HFFc6 (cell line): ENCODE measurements at regions not wholly inside any gene's neighbourhood (a gene's known extent, or its start where the extent isn't known, plus 50 kb on each side); places are given as distances from the start of the nearest gene placed in this dataset.

Source experiments
- DNase-seq: peaks from one replicate; pipeline ENCODE4 v3.0.0-alpha.2; 2018
- H3K27ac Mint-ChIP-seq: 2 replicates; pipeline ENCODE4 v1.8.0; 2020; ENCODE audit warnings: mild to moderate bottlenecking, mixed read lengths
- H3K27me3 Mint-ChIP-seq: 2 replicates; pipeline ENCODE4 v1.8.0; 2021; ENCODE audit warnings: mild to moderate bottlenecking, moderate library complexity, mixed read lengths; ENCODE audit not compliant: insufficient read depth
- H3K36me3 Mint-ChIP-seq: 2 replicates; pipeline ENCODE4 v1.8.0; 2021; ENCODE audit warnings: low read depth, mixed read lengths
- H3K4me1 Mint-ChIP-seq: 2 replicates; pipeline ENCODE4 v1.8.0; 2020; ENCODE audit warnings: low read depth, mixed read lengths
- H3K4me3 Mint-ChIP-seq: 2 replicates; pipeline ENCODE4 v1.8.0; 2020; ENCODE audit warnings: mild to moderate bottlenecking, moderate library complexity, mixed read lengths
- H3K9me3 Mint-ChIP-seq: 2 replicates; pipeline ENCODE4 v1.8.0; 2020; ENCODE audit warnings: mild to moderate bottlenecking, mixed read lengths
- TF ChIP-seq, protein P1 (sequence below): fragments of 200-600 bp; sonication (generic); IDR thresholded peaks from 2 replicates; pipeline ENCODE4 v1.5.0; 2021; ENCODE audit warnings: antibody characterized with exemption, mild to moderate bottlenecking

GRCh38 chr13:33891196-33891742 lies 73.3 kb downstream of the RFC3 start:
- TF ChIP-seq, protein P1, sequence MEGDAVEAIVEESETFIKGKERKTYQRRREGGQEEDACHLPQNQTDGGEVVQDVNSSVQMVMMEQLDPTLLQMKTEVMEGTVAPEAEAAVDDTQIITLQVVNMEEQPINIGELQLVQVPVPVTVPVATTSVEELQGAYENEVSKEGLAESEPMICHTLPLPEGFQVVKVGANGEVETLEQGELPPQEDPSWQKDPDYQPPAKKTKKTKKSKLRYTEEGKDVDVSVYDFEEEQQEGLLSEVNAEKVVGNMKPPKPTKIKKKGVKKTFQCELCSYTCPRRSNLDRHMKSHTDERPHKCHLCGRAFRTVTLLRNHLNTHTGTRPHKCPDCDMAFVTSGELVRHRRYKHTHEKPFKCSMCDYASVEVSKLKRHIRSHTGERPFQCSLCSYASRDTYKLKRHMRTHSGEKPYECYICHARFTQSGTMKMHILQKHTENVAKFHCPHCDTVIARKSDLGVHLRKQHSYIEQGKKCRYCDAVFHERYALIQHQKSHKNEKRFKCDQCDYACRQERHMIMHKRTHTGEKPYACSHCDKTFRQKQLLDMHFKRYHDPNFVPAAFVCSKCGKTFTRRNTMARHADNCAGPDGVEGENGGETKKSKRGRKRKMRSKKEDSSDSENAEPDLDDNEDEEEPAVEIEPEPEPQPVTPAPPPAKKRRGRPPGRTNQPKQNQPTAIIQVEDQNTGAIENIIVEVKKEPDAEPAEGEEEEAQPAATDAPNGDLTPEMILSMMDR, result no peak
- H3K4me1 Mint-ChIP-seq, result no peaks in the 10 kb centered on the region
- H3K9me3 Mint-ChIP-seq, result peaks cover 5% of the 10 kb centered on the region; the same call in 1 of the 2 replicates
- H3K4me3 Mint-ChIP-seq, result no peak overlapping the region
- H3K36me3 Mint-ChIP-seq, result no peaks in the 10 kb centered on the region
- no peak overlapping the region for H3K27ac Mint-ChIP-seq
- H3K27me3 Mint-ChIP-seq, result no peaks in the 10 kb centered on the region
- no peak for DNase-seq

GRCh38 chr13:33893559-33893958 lies 75.6 kb downstream of the RFC3 start:
- peaks cover 8% of the 10 kb centered on the region for H3K9me3 Mint-ChIP-seq
- H3K4me3 Mint-ChIP-seq, result no peak overlapping the region
- H3K36me3 Mint-ChIP-seq, result peaks cover 3% of the 10 kb centered on the region
- no peaks in the 10 kb centered on the region for H3K4me1 Mint-ChIP-seq
- TF ChIP-seq, protein P1, result no peak
- DNase-seq, result no peak
- no peaks in the 10 kb centered on the region for H3K27me3 Mint-ChIP-seq
- H3K27ac Mint-ChIP-seq, result no peak overlapping the region

GRCh38 chr13:33904431-33904830 lies 86.5 kb downstream of the RFC3 start:
- no peaks in the 10 kb centered on the region; the same call in 1 of the 2 replicates for H3K36me3 Mint-ChIP-seq
- no peak overlapping the region for H3K4me3 Mint-ChIP-seq
- peaks cover 3% of the 10 kb centered on the region; the same call in 1 of the 2 replicates for H3K9me3 Mint-ChIP-seq
- TF ChIP-seq, protein P1, result no peak
- DNase-seq, result no peak
- H3K4me1 Mint-ChIP-seq, result no peaks in the 10 kb centered on the region
- peaks cover 1% of the 10 kb centered on the region; the same call in 1 of the 2 replicates for H3K27me3 Mint-ChIP-seq
- H3K27ac Mint-ChIP-seq, result no peak overlapping the region

DNA sequence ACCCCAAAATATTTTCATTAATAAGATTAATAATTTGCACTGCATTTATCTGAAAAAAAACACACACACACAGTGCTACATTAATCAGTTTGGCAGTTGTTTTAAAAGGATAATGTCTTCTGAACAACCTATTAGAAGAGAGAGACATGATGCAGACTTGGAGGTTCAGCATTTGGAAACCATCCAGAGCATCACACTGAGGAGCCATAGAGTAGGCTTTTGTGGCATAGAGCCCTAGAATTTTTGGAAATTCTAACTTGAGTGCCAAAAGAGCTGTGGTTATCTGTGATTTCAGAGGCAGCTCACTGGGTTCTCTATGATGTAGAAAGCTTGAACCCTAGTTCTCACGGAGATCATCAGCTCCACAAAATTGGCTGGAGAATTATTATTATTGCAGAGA lies 90.2 kb downstream of the RFC3 start:
- Mint-ChIP-seq H3K4me1 (no peaks in the 10 kb centered on the region), H3K4me3 (no peak overlapping the region), H3K9me3 (no peaks in the 10 kb centered on the region), H3K36me3 (no peaks in the 10 kb centered on the region), H3K27ac (no peak overlapping the region), H3K27me3 (peaks cover 1% of the 10 kb centered on the region)
- TF ChIP-seq, protein P1, result no peak
- no peak for DNase-seq

GRCh38 chr13:33910255-33910654 lies 92.3 kb downstream of the RFC3 start:
- Mint-ChIP-seq H3K36me3 (no peaks in the 10 kb centered on the region), H3K27ac (no peak overlapping the region), H3K4me3 (no peak overlapping the region), H3K9me3 (no peaks in the 10 kb centered on the region), H3K27me3 (no peaks in the 10 kb centered on the region; the same call in 1 of the 2 replicates), H3K4me1 (no peaks in the 10 kb centered on the region)
- TF ChIP-seq, protein P1, result no peak
- DNase-seq, result no peak

DNA sequence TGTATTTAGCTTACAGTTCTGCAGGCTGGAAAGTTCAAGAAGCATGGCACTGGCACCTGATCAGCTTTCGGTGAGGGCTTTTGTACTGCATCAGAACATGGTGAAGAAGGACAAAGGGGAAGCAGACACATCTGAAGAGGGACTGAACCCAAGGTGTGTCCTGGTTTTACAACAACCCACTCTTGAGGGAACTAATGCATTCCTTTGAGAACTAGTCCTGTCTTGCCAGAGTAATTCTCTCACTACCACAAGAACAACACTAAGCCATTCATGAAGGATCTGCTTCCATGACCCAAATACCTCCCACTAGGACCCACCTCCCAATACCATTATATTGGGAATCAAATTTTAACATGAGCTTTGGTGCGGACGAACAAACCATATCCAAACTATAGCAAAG lies 93.6 kb downstream of the RFC3 start:
- Mint-ChIP-seq H3K36me3 (no peaks in the 10 kb centered on the region), H3K27ac (no peak overlapping the region), H3K4me3 (no peak overlapping the region), H3K27me3 (no peaks in the 10 kb centered on the region; the same call in 1 of the 2 replicates), H3K9me3 (no peaks in the 10 kb centered on the region), H3K4me1 (no peaks in the 10 kb centered on the region)
- TF ChIP-seq, protein P1, result no peak
- no peak for DNase-seq
